Astrocyte (in vitro differentiated cells and primary cell): ENCODE measurements at regions not wholly inside any gene's neighbourhood (a gene's known extent, or its start where the extent isn't known, plus 50 kb on each side); places are given as distances from the start of the nearest gene placed in this dataset.

Experiments used
- EZH2 ChIP-seq: IDR thresholded peaks from 2 replicates; pipeline ENCODE4 v1.6.1; 2012; ENCODE audit warnings: mild to moderate bottlenecking, low read length, inconsistent platforms; ENCODE audit not compliant: insufficient read depth
- TF ChIP-seq, protein P1 (sequence below): IDR thresholded peaks from 2 replicates; pipeline ENCODE4 v1.5.1; 2011; ENCODE audit warnings: low read depth, mild to moderate bottlenecking, inconsistent platforms, low read length, moderate library complexity; ENCODE audit not compliant: insufficient read depth

DNA sequence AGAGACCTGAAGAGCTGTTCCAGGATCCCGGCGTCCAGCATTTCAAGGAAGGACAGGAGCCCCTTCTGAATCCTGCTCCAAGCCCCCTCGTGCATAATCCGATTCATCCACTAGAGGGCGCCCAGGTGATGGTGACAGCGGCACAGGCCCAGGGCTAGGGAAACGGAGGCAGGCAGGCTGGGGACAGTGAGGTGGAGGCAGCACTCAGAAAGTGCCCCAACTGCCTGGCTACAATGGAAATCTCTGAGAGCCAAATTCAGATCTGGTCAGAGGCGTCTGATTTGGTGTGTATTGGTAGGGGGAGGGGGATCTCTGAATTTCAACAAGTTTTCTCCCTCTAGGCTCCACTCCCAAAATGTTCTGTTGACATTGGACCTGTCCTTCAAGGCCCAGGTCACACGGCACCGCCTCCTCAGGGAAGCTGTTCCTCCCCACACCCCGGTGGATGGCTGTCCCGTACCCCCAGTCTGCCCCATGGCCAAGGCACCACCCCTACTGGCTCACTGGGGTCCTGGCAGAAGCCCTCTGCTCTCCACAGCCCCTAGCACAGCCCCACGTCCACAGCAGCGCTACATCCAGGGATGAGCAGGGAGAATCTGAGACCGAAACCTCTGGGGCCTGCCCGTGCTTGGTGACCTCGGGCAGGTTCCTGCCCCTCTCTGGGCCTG, 142.9 kb downstream of the CRYBB2 start:
- TF ChIP-seq, protein P1, sequence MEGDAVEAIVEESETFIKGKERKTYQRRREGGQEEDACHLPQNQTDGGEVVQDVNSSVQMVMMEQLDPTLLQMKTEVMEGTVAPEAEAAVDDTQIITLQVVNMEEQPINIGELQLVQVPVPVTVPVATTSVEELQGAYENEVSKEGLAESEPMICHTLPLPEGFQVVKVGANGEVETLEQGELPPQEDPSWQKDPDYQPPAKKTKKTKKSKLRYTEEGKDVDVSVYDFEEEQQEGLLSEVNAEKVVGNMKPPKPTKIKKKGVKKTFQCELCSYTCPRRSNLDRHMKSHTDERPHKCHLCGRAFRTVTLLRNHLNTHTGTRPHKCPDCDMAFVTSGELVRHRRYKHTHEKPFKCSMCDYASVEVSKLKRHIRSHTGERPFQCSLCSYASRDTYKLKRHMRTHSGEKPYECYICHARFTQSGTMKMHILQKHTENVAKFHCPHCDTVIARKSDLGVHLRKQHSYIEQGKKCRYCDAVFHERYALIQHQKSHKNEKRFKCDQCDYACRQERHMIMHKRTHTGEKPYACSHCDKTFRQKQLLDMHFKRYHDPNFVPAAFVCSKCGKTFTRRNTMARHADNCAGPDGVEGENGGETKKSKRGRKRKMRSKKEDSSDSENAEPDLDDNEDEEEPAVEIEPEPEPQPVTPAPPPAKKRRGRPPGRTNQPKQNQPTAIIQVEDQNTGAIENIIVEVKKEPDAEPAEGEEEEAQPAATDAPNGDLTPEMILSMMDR = peak; percentile 71
- TF ChIP-seq EZH2 = no peak
